Naive B cell (primary cell): ENCODE measurements at regions not wholly inside any gene's neighbourhood (a gene's known extent, or its start where the extent isn't known, plus 50 kb on each side); places are given as distances from the start of the nearest gene placed in this dataset.

Experiments used
- ATAC-seq, 2 donors: fragments of 150-1000 bp; cut with Tn5 transposase; 2 replicates each; pipeline ENCODE4 v1.10.0; 2021; ENCODE audit warnings: low read depth in 2 of 2, mild to moderate bottlenecking in 2 of 2, moderate library complexity in 2 of 2
- DNase-seq: peaks from one replicate; pipeline ENCODE4 v3.0.0; 2022
- H3K27ac Mint-ChIP-seq, 6 donors: one replicate each; pipeline ENCODE4 v1.8.0; 2020 to 2022; ENCODE audit warnings: mild to moderate bottlenecking in 6 of 6, mixed read lengths in 6 of 6, moderate library complexity in 5 of 6, inconsistent platforms in 2 of 6
- H3K27me3 Mint-ChIP-seq, 3 donors: one replicate each; pipeline ENCODE4 v1.8.0; 2021 to 2022; ENCODE audit warnings: mixed read lengths in 3 of 3, mild to moderate bottlenecking in 1 of 3
- H3K36me3 Mint-ChIP-seq, 2 donors: one replicate each; pipeline ENCODE4 v1.8.0; 2020 to 2022; ENCODE audit warnings: mixed read lengths in 2 of 2, inconsistent platforms in 1 of 2, mild to moderate bottlenecking in 1 of 2
- H3K4me1 Mint-ChIP-seq, 3 donors: one replicate each; pipeline ENCODE4 v1.8.0; 2020 to 2022; ENCODE audit warnings: mixed read lengths in 3 of 3, inconsistent platforms in 1 of 3, mild to moderate bottlenecking in 1 of 3, moderate library complexity in 1 of 3
- H3K4me3 Mint-ChIP-seq, 8 donors: one replicate each; pipeline ENCODE4 v1.8.0; 2020 to 2022; ENCODE audit warnings: mild to moderate bottlenecking in 8 of 8, mixed read lengths in 8 of 8, moderate library complexity in 8 of 8, inconsistent platforms in 2 of 8
- H3K9me3 Mint-ChIP-seq, 7 donors: one replicate each; pipeline ENCODE4 v1.8.0; 2020 to 2022; ENCODE audit warnings: mixed read lengths in 7 of 7, mild to moderate bottlenecking in 5 of 7, inconsistent platforms in 2 of 7, moderate library complexity in 1 of 7

GRCh38 chr9:85224729-85225128 is 517.0 kb downstream of the AGTPBP1 start:
- DNase-seq: no peak
- H3K9me3 Mint-ChIP-seq: peaks cover 0 to 2% (median 0%) of the 10 kb centered on the region in 7 donors
- H3K27me3 Mint-ChIP-seq: no peaks in the 10 kb centered on the region
- H3K36me3 Mint-ChIP-seq: no peaks in the 10 kb centered on the region
- no peaks in the 10 kb centered on the region for H3K4me1 Mint-ChIP-seq
- H3K4me3 Mint-ChIP-seq: no peak overlapping the region
- ATAC-seq: no peak
- no peak overlapping the region for H3K27ac Mint-ChIP-seq

- peaks cover 0 to 2% (median 0%) of the 10 kb centered on the region in 7 donors for H3K9me3 Mint-ChIP-seq
- H3K4me3 Mint-ChIP-seq: no peak overlapping the region
- H3K27ac Mint-ChIP-seq: no peak overlapping the region
- no peaks in the 10 kb centered on the region for H3K4me1 Mint-ChIP-seq
- ATAC-seq (no peak), DNase-seq (no peak)
- H3K27me3 Mint-ChIP-seq: no peaks in the 10 kb centered on the region
- no peaks in the 10 kb centered on the region for H3K36me3 Mint-ChIP-seq
These were observed 517.5 kb downstream of the AGTPBP1 start for GRCh38 chr9:85224301-85224700.

GRCh38 chr9:85223506-85224125 is 518.1 kb downstream of the AGTPBP1 start:
- H3K4me3 Mint-ChIP-seq: no peak overlapping the region
- no peaks in the 10 kb centered on the region for H3K27me3 Mint-ChIP-seq
- DNase-seq (no peak), ATAC-seq (no peak)
- H3K36me3 Mint-ChIP-seq: no peaks in the 10 kb centered on the region
- peaks cover 0 to 2% (median 0%) of the 10 kb centered on the region in 7 donors for H3K9me3 Mint-ChIP-seq
- H3K27ac Mint-ChIP-seq: no peak overlapping the region
- no peaks in the 10 kb centered on the region for H3K4me1 Mint-ChIP-seq

DNA sequence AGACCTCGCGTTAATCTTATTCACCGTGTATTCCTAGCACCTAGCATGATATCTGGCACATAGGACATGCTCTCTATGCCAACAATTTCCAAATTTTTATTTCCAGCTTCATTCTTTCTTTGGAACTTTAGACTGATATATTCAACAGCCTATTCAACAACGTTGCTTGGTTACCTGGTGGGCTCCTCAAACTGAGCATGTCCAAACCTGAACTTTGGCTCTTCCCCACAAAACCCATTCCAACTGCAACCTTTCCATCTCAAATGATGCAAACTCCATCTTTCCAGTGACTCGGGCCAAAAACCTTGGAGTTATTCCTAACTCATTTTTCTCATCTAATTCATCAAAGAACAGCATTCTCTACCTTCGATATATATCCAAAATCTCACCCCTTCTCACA is 525.2 kb downstream of the AGTPBP1 start:
- peaks cover 0 to 4% (median 0%) of the 10 kb centered on the region in 7 donors for H3K9me3 Mint-ChIP-seq
- no peak overlapping the region for H3K4me3 Mint-ChIP-seq
- ATAC-seq (no peak), DNase-seq (no peak)
- no peak overlapping the region for H3K27ac Mint-ChIP-seq
- H3K27me3 Mint-ChIP-seq: peaks cover 5 to 11% (median 5%) of the 10 kb centered on the region in 3 donors
- H3K4me1 Mint-ChIP-seq: no peaks in the 10 kb centered on the region
- no peaks in the 10 kb centered on the region for H3K36me3 Mint-ChIP-seq

DNA sequence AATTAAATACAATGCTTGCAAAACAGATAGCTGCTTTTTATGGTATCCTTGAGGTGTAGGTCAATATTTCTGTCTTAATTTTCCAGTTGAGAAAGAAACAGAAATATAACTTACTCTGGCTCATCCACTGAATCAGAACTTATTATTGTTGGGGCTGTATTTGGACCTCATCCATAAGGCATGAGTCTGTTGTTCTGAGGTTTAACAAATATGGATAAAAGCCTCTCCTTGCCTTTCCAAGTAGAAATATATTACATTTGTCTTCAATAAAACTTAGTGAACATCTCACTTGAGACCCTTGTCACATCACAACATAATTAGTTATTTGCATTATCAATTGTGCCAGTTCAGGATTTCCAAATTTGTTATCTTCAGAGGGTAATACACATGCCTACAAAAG is 525.8 kb downstream of the AGTPBP1 start:
- H3K9me3 Mint-ChIP-seq: peaks cover 0 to 6% (median 0%) of the 10 kb centered on the region in 7 donors
- DNase-seq (no peak), ATAC-seq (no peak)
- peaks cover 5 to 11% (median 7%) of the 10 kb centered on the region in 3 donors for H3K27me3 Mint-ChIP-seq
- no peak overlapping the region for H3K4me3 Mint-ChIP-seq
- H3K36me3 Mint-ChIP-seq: no peaks in the 10 kb centered on the region
- H3K27ac Mint-ChIP-seq: no peak overlapping the region
- no peaks in the 10 kb centered on the region for H3K4me1 Mint-ChIP-seq

DNA sequence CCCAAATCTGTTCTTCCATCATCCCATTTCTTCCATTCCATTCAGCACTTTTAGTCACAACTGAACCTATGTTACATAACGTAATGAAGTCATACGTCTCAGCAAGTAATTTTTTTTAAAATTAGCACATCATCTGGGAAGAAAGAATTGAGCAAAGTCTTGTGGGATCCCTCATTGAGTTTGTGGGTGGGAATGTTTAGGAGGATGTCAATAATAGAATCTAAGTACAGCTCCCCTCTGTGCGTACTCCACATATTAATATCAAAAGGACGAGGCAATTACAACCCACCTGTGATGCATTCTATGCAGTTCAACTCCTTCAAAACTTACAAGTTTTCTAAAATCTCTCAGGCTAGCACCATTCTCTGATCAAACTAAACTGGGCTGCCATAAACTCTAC is 526.3 kb downstream of the AGTPBP1 start:
- Mint-ChIP-seq H3K36me3 (no peaks in the 10 kb centered on the region), H3K9me3 (peaks cover 0 to 8% (median 0%) of the 10 kb centered on the region in 7 donors), H3K27ac (no peak overlapping the region), H3K4me3 (no peak overlapping the region), H3K4me1 (no peaks in the 10 kb centered on the region), H3K27me3 (peaks cover 5 to 11% (median 10%) of the 10 kb centered on the region in 3 donors)
- DNase-seq: no peak
- ATAC-seq: no peak

- H3K9me3 Mint-ChIP-seq: peaks cover 0 to 8% (median 0%) of the 10 kb centered on the region in 7 donors
- peaks cover 5 to 11% (median 10%) of the 10 kb centered on the region in 3 donors for H3K27me3 Mint-ChIP-seq
- no peaks in the 10 kb centered on the region for H3K36me3 Mint-ChIP-seq
These were observed 527.8 kb downstream of the AGTPBP1 start for GRCh38 chr9:85213650-85214607.

GRCh38 chr9:85212887-85213286 is 528.9 kb downstream of the AGTPBP1 start:
- peaks cover 5 to 11% (median 10%) of the 10 kb centered on the region in 3 donors for H3K27me3 Mint-ChIP-seq
- H3K4me1 Mint-ChIP-seq: no peaks in the 10 kb centered on the region
- ATAC-seq (no peak), DNase-seq (no peak)
- H3K36me3 Mint-ChIP-seq: no peaks in the 10 kb centered on the region
- H3K27ac Mint-ChIP-seq: no peak overlapping the region
- peaks cover 0 to 8% (median 0%) of the 10 kb centered on the region in 7 donors for H3K9me3 Mint-ChIP-seq
- no peak overlapping the region for H3K4me3 Mint-ChIP-seq

More at GRCh38 chr9:85213650-85214607, 527.8 kb downstream of the AGTPBP1 start:
- H3K4me1 Mint-ChIP-seq: no peaks in the 10 kb centered on the region
- H3K27ac Mint-ChIP-seq: no peak overlapping the region
- DNase-seq (no peak), ATAC-seq (no peak)
- no peak overlapping the region for H3K4me3 Mint-ChIP-seq

DNA sequence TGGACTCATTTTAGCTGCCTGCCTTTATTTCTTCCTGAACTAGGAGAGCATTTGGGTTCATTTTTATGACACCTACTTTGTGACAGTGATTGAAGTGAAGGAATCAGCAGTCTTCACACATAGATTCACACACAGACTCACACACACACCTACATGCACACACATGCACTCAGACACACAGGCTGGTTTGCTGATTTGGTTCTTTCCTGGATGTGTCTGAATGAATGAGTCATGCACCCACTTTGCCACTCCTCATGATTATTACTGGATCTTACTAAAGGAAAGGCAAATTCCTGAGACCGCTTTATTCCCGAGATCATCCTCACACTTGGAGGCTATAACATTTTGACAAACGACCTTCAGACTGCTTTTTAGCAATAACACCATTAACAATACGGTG is 529.5 kb downstream of the AGTPBP1 start:
- ATAC-seq (no peak), DNase-seq (no peak)
- H3K27ac Mint-ChIP-seq: no peak overlapping the region
- peaks cover 5 to 11% (median 10%) of the 10 kb centered on the region in 3 donors for H3K27me3 Mint-ChIP-seq
- no peaks in the 10 kb centered on the region for H3K4me1 Mint-ChIP-seq
- no peak overlapping the region for H3K4me3 Mint-ChIP-seq
- H3K36me3 Mint-ChIP-seq: no peaks in the 10 kb centered on the region
- peaks cover 0 to 8% (median 2%) of the 10 kb centered on the region in 7 donors for H3K9me3 Mint-ChIP-seq

- H3K27me3 Mint-ChIP-seq: peaks cover 4 to 7% (median 5%) of the 10 kb centered on the region in 3 donors
- no peak for ATAC-seq
- peaks cover 0 to 5% (median 0%) of the 10 kb centered on the region in 7 donors for H3K9me3 Mint-ChIP-seq
- no peaks in the 10 kb centered on the region for H3K4me1 Mint-ChIP-seq
- H3K4me3 Mint-ChIP-seq: no peak overlapping the region
- no peak overlapping the region for H3K27ac Mint-ChIP-seq
- no peak for DNase-seq
- no peaks in the 10 kb centered on the region for H3K36me3 Mint-ChIP-seq
These were observed 533.1 kb downstream of the AGTPBP1 start for GRCh38 chr9:85208666-85209065.

DNA sequence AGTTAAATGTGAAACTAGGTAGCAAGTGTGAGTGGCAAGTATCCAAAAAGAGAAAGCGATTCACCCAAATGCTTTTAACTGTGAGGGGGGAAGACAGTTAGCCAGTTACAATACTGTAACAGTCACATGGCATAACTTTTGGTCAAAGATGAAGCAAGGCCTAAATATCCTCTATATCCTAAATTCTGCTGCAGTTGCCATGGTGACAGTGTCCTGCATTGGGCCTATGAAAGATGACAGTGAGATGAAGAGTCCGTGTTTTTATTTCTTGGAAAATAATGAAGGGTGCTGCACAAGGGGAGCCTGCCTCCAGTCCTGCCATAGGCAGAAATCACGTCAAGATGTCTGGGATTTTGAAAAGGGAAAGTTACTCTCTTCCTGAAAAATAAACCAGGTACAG is 534.6 kb downstream of the NTRK2 start:
- Mint-ChIP-seq H3K4me1 (no peaks in the 10 kb centered on the region), H3K27me3 (peaks cover 0 to 3% (median 0%) of the 10 kb centered on the region in 3 donors), H3K27ac (no peak overlapping the region), H3K36me3 (no peaks in the 10 kb centered on the region), H3K9me3 (peaks cover 0 to 5% (median 0%) of the 10 kb centered on the region in 7 donors), H3K4me3 (no peak overlapping the region)
- DNase-seq (no peak), ATAC-seq (no peak)

DNA sequence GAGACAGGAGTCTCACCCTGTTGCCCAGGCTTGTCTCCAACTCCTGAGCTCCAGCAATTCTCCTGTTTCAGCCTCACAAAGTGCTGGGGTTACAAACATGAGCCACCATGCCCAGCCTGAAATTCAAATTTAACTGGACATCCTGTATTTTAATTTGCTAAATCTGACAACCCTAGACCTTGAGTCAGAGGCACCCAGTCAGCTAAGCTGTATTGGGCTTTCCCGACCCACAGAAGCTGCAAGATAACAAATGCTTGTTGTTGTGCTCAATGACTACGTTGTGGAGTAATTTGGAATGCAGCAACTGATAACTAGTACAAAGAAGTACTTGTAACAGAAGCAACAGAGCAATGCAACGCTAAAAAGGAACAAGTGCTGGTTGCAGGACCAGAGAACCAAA is 533.1 kb downstream of the NTRK2 start:
- Mint-ChIP-seq H3K27me3 (peaks cover 0 to 3% (median 0%) of the 10 kb centered on the region in 3 donors), H3K36me3 (no peaks in the 10 kb centered on the region), H3K4me1 (no peaks in the 10 kb centered on the region), H3K27ac (no peak overlapping the region), H3K9me3 (peaks cover 0 to 3% (median 0%) of the 10 kb centered on the region in 7 donors), H3K4me3 (no peak overlapping the region)
- ATAC-seq: no peak
- no peak for DNase-seq

GRCh38 chr9:85200726-85201404 is 531.3 kb downstream of the NTRK2 start:
- H3K4me1 Mint-ChIP-seq: no peaks in the 10 kb centered on the region
- no peak overlapping the region for H3K27ac Mint-ChIP-seq
- H3K4me3 Mint-ChIP-seq: no peak overlapping the region
- DNase-seq (no peak), ATAC-seq (no peak)
- peaks cover 0 to 3% (median 0%) of the 10 kb centered on the region in 7 donors for H3K9me3 Mint-ChIP-seq
- no peaks in the 10 kb centered on the region for H3K36me3 Mint-ChIP-seq
- peaks cover 0 to 2% (median 0%) of the 10 kb centered on the region in 3 donors for H3K27me3 Mint-ChIP-seq
